Lower leg skin (tissue), 4 donors: ENCODE measurements at regions not wholly inside any gene's neighbourhood (a gene's known extent, or its start where the extent isn't known, plus 50 kb on each side); places are given as distances from the start of the nearest gene placed in this dataset.

Experiments
- DNase-seq, 2 donors: peaks; one replicate each; pipeline ENCODE4 v3.0.0-alpha.2; 2019; ENCODE audit warnings: low spot score in 2 of 2
- H3K4me3 ChIP-seq: fragments of 200-600 bp; sonication (generic); 2 replicates; pipeline ENCODE4 v1.5.1; 2017; ENCODE audit warnings: mild to moderate bottlenecking, low read depth; ENCODE audit not compliant: poor library complexity, severe bottlenecking
- CTCF ChIP-seq, 3 donors: fragments of 450-650 bp; IDR thresholded peaks; one replicate each; pipeline ENCODE4 v1.5.1; 2016; ENCODE audit warnings: antibody characterized with exemption in 3 of 3, mild to moderate bottlenecking in 3 of 3, moderate library complexity in 2 of 3
- POLR2A ChIP-seq, 2 donors: fragments of 450-650 bp; IDR thresholded peaks; one replicate each; pipeline ENCODE4 v1.6.1; 2016 to 2017; ENCODE audit warnings: antibody characterized with exemption in 2 of 2, mild to moderate bottlenecking in 1 of 2, moderate library complexity in 1 of 2
- WGBS, 2 donors: methylation state at CpG; one replicate each; pipeline ENCODE4 v1.1.5; 2018; 5-methylcytosine and 5-hydroxymethylcytosine counted together
- intact Hi-C: fragments of 100-400 bp; cut with DNase I; formaldehyde crosslinking; loops from one replicate; pipeline ENCODE4 v1.15.0; 2023; ENCODE audit warnings: low total_unique reads

DNA sequence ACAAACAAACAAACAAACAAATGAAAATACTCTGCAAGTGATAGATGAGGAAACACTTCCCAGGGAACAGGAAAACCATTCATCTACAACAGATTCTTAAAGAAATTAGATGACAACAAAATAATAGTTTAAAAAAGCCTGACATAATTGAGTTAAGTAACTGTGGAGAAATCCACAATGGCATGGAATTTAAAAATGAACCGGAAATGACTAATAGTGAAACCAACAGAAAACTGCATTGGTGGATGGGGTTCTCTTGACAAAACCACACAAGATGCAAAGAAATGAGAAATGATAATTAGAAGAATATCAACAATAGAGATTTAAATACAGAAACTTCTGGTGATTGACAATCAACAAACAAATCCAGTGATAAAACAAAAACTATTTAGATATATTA is 785.6 kb downstream of the QKI start:
- intact Hi-C loops, result no loop called here
- DNase-seq, result no peak
- TF ChIP-seq POLR2A (IDR thresholded peaks at IDR 0.05) (no peak), CTCF (IDR thresholded peaks at IDR 0.05) (no peak)
- no peak overlapping the region for H3K4me3 ChIP-seq
- WGBS, 2 donors, result 81 to 82% methylated on average over 1 of the region's 1 CpG

DNA sequence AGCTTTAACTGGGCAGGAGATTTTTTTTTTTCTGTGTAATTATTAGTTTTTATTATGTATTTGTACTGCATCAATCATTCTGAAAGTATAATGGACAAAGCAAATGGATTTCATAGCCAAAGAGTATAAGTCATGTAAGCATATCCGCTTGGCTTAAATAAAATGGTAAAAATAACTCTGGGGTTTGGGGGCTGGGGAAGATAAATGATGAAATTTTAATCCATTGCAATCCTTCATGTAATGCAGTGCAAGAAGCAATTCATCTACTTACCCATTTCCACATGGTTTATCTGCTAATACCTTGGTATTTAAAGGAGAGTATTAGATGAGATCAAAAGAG is 781.4 kb downstream of the QKI start:
- intact Hi-C loops, result no loop called here
- WGBS, 2 donors, result 48 to 64% methylated on average over 1 of the region's 1 CpG
- no peak for TF ChIP-seq CTCF (IDR thresholded peaks at IDR 0.05)
- TF ChIP-seq POLR2A (IDR thresholded peaks at IDR 0.05), result no peak
- no peak for DNase-seq
- no peak overlapping the region for H3K4me3 ChIP-seq

DNA sequence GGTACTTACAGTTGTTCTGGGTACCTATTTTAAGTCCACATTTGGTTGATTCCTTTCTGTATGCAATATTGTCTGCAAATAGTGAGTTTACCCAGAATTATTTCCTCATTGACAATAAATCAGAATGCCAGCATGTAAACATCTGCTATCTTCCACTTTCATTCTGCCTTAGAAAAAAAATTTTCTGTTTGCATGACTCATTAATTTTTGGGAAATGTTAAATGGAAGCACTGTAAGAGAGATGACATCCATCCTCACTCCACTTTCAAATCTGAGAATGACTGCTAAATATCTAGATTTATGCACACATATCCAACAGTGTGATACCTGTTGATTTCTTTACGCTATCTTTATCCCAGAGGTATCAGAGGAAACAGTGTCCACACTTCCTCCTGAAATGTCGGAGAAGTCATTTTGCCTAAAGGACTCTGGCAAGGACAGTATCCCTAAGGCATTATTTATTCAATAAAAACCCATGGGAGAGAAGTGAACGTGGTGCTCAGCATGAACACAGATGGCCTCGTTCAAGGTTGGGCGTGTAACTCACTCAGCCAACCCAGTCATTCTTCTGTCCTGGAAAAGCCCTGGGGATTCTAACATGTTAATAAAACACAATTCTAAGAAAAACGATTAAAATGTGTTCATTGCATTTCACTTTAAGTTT is 780.9 kb downstream of the QKI start:
- H3K4me3 ChIP-seq, result no peak overlapping the region
- no peak for DNase-seq
- TF ChIP-seq CTCF (IDR thresholded peaks at IDR 0.05) (no peak), POLR2A (IDR thresholded peaks at IDR 0.05) (no peak)
- 42 to 52% methylated on average over 6 of the region's 6 CpGs for WGBS, 2 donors
- intact Hi-C loops, result no loop called here

- 83 to 89% methylated on average over 4 of the region's 4 CpGs for WGBS, 2 donors
- intact Hi-C loops, result no loop called here
- no peak for DNase-seq
- TF ChIP-seq POLR2A (IDR thresholded peaks at IDR 0.05) (no peak), CTCF (IDR thresholded peaks at IDR 0.05) (no peak)
- no peak overlapping the region for H3K4me3 ChIP-seq
These were observed 774.3 kb downstream of the QKI start for GRCh38 chr6:164188861-164189260.

DNA sequence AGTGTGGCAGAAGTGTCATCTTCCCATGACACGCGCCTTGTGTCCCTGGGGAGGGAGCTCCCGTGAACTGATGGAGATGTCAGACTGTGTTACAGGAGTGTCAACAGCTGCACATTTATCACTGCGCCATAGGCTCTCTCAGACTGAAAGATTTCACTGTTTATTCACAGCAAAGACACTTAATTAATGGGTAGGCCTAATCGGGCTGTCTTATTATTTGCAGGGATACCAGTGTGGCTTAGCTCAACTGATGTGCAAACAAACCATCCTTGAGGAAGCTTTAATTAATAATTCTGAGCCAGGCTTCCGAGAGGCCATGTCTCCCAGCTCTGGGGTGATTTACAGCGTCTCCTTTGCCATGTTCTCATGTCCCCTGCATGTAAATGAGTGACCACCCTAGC is 771.0 kb downstream of the QKI start:
- no peak for TF ChIP-seq POLR2A (IDR thresholded peaks at IDR 0.05)
- TF ChIP-seq CTCF (IDR thresholded peaks at IDR 0.05), result no peak
- no peak for DNase-seq
- 65 to 87% methylated on average over 7 of the region's 7 CpGs for WGBS, 2 donors
- no peak overlapping the region for H3K4me3 ChIP-seq
- intact Hi-C loops, result no loop called here

- intact Hi-C loops, result no loop called here
- WGBS, 2 donors, result 63 to 67% methylated on average over 4 of the region's 4 CpGs
- TF ChIP-seq CTCF (IDR thresholded peaks at IDR 0.05) (no peak), POLR2A (IDR thresholded peaks at IDR 0.05) (no peak)
- H3K4me3 ChIP-seq, result no peak overlapping the region
- DNase-seq, result no peak
These were observed 769.9 kb downstream of the QKI start for GRCh38 chr6:164184410-164184809.
